BLaER1 (cell line): ENCODE measurements at regions not wholly inside any gene's neighbourhood (a gene's known extent, or its start where the extent isn't known, plus 50 kb on each side); places are given as distances from the start of the nearest gene placed in this dataset.

ENCODE experiments used
- H3K27ac ChIP-seq: shearing (Covaris generic); formaldehyde crosslinking; 2 replicates; pipeline ENCODE4 v1.8.1; 2022
- H3K27me3 ChIP-seq: shearing (Covaris generic); formaldehyde crosslinking; 2 replicates; pipeline ENCODE4 v1.8.1; 2022
- H3K36me3 ChIP-seq: shearing (Covaris generic); formaldehyde crosslinking; 2 replicates; pipeline ENCODE4 v1.8.1; 2022
- H3K4me1 ChIP-seq: shearing (Covaris generic); formaldehyde crosslinking; 2 replicates; pipeline ENCODE4 v1.8.1; 2022
- H3K4me2 ChIP-seq: shearing (Covaris generic); formaldehyde crosslinking; 2 replicates; pipeline ENCODE4 v1.8.1; 2022
- H3K4me3 ChIP-seq: shearing (Covaris generic); formaldehyde crosslinking; 2 replicates; pipeline ENCODE4 v1.8.1; 2022
- H3K9ac ChIP-seq: shearing (Covaris generic); formaldehyde crosslinking; 2 replicates; pipeline ENCODE4 v1.8.1; 2022
- H3K9me3 ChIP-seq: shearing (Covaris generic); formaldehyde crosslinking; 2 replicates; pipeline ENCODE4 v1.8.1; 2022
- H4K20me1 ChIP-seq: shearing (Covaris generic); formaldehyde crosslinking; 2 replicates; pipeline ENCODE4 v1.8.1; 2022
- Cebpa-rat ChIP-seq: shearing (Covaris generic); IDR thresholded peaks from 2 replicates; pipeline ENCODE4 v1.8.1; 2022

GRCh38 chr17:33725675-33726271, 432.7 kb upstream of the ASIC2 start:
- H3K27me3 ChIP-seq: no peaks in the 10 kb centered on the region
- no peak for TF ChIP-seq Cebpa-rat
- no peaks in the 10 kb centered on the region for H3K36me3 ChIP-seq
- H3K27ac ChIP-seq: no peak overlapping the region
- no peak overlapping the region for H3K4me3 ChIP-seq
- no peaks in the 10 kb centered on the region for H3K9me3 ChIP-seq
- no peak overlapping the region for H3K4me2 ChIP-seq
- H3K9ac ChIP-seq: no peak overlapping the region
- H3K4me1 ChIP-seq: no peaks in the 10 kb centered on the region
- no peaks in the 10 kb centered on the region for H4K20me1 ChIP-seq

- H3K4me3 ChIP-seq: no peak overlapping the region
- no peak for TF ChIP-seq Cebpa-rat
- H3K36me3 ChIP-seq: no peaks in the 10 kb centered on the region
- H3K9me3 ChIP-seq: no peaks in the 10 kb centered on the region
- no peaks in the 10 kb centered on the region for H3K27me3 ChIP-seq
- H3K9ac ChIP-seq: no peak overlapping the region
- no peaks in the 10 kb centered on the region for H3K4me1 ChIP-seq
- no peaks in the 10 kb centered on the region for H4K20me1 ChIP-seq
- no peak overlapping the region for H3K27ac ChIP-seq
- no peak overlapping the region for H3K4me2 ChIP-seq
Measured at GRCh38 chr17:33730131-33730530, 437.0 kb upstream of the ASIC2 start.

GRCh38 chr17:33732116-33732515, 439.0 kb upstream of the ASIC2 start:
- Histone ChIP-seq H3K36me3 (no peaks in the 10 kb centered on the region), H3K27me3 (no peaks in the 10 kb centered on the region), H3K4me1 (no peaks in the 10 kb centered on the region), H3K27ac (no peak overlapping the region), H3K4me2 (no peak overlapping the region), H4K20me1 (no peaks in the 10 kb centered on the region), H3K9me3 (no peaks in the 10 kb centered on the region), H3K4me3 (no peak overlapping the region), H3K9ac (no peak overlapping the region)
- no peak for TF ChIP-seq Cebpa-rat

- Histone ChIP-seq H3K4me1 (no peaks in the 10 kb centered on the region), H3K27ac (no peak overlapping the region)
Measured at GRCh38 chr17:33739714-33740113, 446.6 kb upstream of the ASIC2 start.

GRCh38 chr17:33745047-33745760, 452.1 kb upstream of the ASIC2 start:
- no peak overlapping the region for H3K9ac ChIP-seq
- no peak overlapping the region for H3K27ac ChIP-seq
- no peaks in the 10 kb centered on the region for H3K27me3 ChIP-seq
- no peaks in the 10 kb centered on the region for H3K9me3 ChIP-seq
- no peaks in the 10 kb centered on the region for H3K36me3 ChIP-seq
- H3K4me3 ChIP-seq: no peak overlapping the region
- H4K20me1 ChIP-seq: no peaks in the 10 kb centered on the region
- TF ChIP-seq Cebpa-rat: no peak
- no peak overlapping the region for H3K4me2 ChIP-seq
- H3K4me1 ChIP-seq: peaks cover 9% of the 10 kb centered on the region

More at GRCh38 chr17:33739714-33740113, 446.6 kb upstream of the ASIC2 start:
- Histone ChIP-seq H3K9ac (no peak overlapping the region), H3K36me3 (no peaks in the 10 kb centered on the region), H3K9me3 (no peaks in the 10 kb centered on the region), H3K4me2 (no peak overlapping the region), H3K27me3 (no peaks in the 10 kb centered on the region), H3K4me3 (no peak overlapping the region), H4K20me1 (no peaks in the 10 kb centered on the region)
- TF ChIP-seq Cebpa-rat: no peak

GRCh38 chr17:33749171-33749570, 456.1 kb upstream of the ASIC2 start:
- Histone ChIP-seq H3K27me3 (no peaks in the 10 kb centered on the region), H3K4me3 (no peak overlapping the region), H3K9ac (no peak overlapping the region), H3K4me2 (peak overlapping the region; percentile 16; the same call in 1 of the 2 replicates), H3K4me1 (peaks cover 9% of the 10 kb centered on the region), H4K20me1 (no peaks in the 10 kb centered on the region), H3K9me3 (no peaks in the 10 kb centered on the region), H3K36me3 (no peaks in the 10 kb centered on the region), H3K27ac (no peak overlapping the region)
- TF ChIP-seq Cebpa-rat: no peak

- Histone ChIP-seq H3K4me3 (no peak overlapping the region), H3K27ac (no peak overlapping the region), H4K20me1 (no peaks in the 10 kb centered on the region), H3K9ac (no peak overlapping the region), H3K36me3 (no peaks in the 10 kb centered on the region), H3K9me3 (no peaks in the 10 kb centered on the region; the same call in 1 of the 2 replicates), H3K4me2 (peak overlapping the region; percentile 49), H3K4me1 (peaks cover 9% of the 10 kb centered on the region), H3K27me3 (no peaks in the 10 kb centered on the region)
- TF ChIP-seq Cebpa-rat: no peak
Measured at GRCh38 chr17:33750943-33751701, 458.0 kb upstream of the ASIC2 start.

- no peak overlapping the region for H3K9ac ChIP-seq
Measured at GRCh38 chr17:33751702-33752065, 458.6 kb upstream of the ASIC2 start.

GRCh38 chr17:33753452-33753851, 460.4 kb upstream of the ASIC2 start:
- Histone ChIP-seq H3K4me3 (no peak overlapping the region), H3K27me3 (no peaks in the 10 kb centered on the region), H3K4me1 (peaks cover 8% of the 10 kb centered on the region), H3K27ac (no peak overlapping the region), H3K9ac (no peak overlapping the region), H3K36me3 (no peaks in the 10 kb centered on the region), H3K9me3 (no peaks in the 10 kb centered on the region; the same call in 1 of the 2 replicates), H3K4me2 (no peak overlapping the region), H4K20me1 (no peaks in the 10 kb centered on the region)
- TF ChIP-seq Cebpa-rat: no peak

More at GRCh38 chr17:33751702-33752065, 458.6 kb upstream of the ASIC2 start:
- H3K36me3 ChIP-seq: no peaks in the 10 kb centered on the region
- H3K27ac ChIP-seq: no peak overlapping the region
- no peaks in the 10 kb centered on the region for H4K20me1 ChIP-seq
- no peaks in the 10 kb centered on the region for H3K27me3 ChIP-seq
- peak overlapping the region; percentile 49 for H3K4me2 ChIP-seq
- no peak for TF ChIP-seq Cebpa-rat
- H3K9me3 ChIP-seq: no peaks in the 10 kb centered on the region; the same call in 1 of the 2 replicates
- H3K4me1 ChIP-seq: peaks cover 9% of the 10 kb centered on the region
- no peak overlapping the region for H3K4me3 ChIP-seq

- no peaks in the 10 kb centered on the region for H3K36me3 ChIP-seq
- H3K4me3 ChIP-seq: no peak overlapping the region
- no peak overlapping the region for H3K9ac ChIP-seq
- no peaks in the 10 kb centered on the region for H3K27me3 ChIP-seq
- no peaks in the 10 kb centered on the region for H3K4me1 ChIP-seq
- no peak overlapping the region for H3K27ac ChIP-seq
- TF ChIP-seq Cebpa-rat: no peak
- H4K20me1 ChIP-seq: no peaks in the 10 kb centered on the region
- H3K4me2 ChIP-seq: no peak overlapping the region
- no peaks in the 10 kb centered on the region; the same call in 1 of the 2 replicates for H3K9me3 ChIP-seq
Measured at GRCh38 chr17:33756021-33756420, 462.9 kb upstream of the ASIC2 start.
